HG02870 (cell line): ENCODE measurements at regions not wholly inside any gene's neighbourhood (a gene's known extent, or its start where the extent isn't known, plus 50 kb on each side); places are given as distances from the start of the nearest gene placed in this dataset.

ENCODE experiments used
- ATAC-seq: cut with Tn5 transposase; IDR thresholded peaks from one replicate; pipeline ENCODE4 v1.9.1; 2021; ENCODE audit warnings: mild to moderate bottlenecking, moderate library complexity; ENCODE audit not compliant: unreplicated experiment

- no peak for ATAC-seq
Measured at GRCh38 chr2:128399690-128400291, 81.1 kb upstream of the HS6ST1 start.

- ATAC-seq: no peak
Measured at GRCh38 chr2:128401680-128402079, 83.0 kb upstream of the HS6ST1 start.

GRCh38 chr2:128402911-128403670 is 84.4 kb upstream of the HS6ST1 start:
- no peak for ATAC-seq

DNA sequence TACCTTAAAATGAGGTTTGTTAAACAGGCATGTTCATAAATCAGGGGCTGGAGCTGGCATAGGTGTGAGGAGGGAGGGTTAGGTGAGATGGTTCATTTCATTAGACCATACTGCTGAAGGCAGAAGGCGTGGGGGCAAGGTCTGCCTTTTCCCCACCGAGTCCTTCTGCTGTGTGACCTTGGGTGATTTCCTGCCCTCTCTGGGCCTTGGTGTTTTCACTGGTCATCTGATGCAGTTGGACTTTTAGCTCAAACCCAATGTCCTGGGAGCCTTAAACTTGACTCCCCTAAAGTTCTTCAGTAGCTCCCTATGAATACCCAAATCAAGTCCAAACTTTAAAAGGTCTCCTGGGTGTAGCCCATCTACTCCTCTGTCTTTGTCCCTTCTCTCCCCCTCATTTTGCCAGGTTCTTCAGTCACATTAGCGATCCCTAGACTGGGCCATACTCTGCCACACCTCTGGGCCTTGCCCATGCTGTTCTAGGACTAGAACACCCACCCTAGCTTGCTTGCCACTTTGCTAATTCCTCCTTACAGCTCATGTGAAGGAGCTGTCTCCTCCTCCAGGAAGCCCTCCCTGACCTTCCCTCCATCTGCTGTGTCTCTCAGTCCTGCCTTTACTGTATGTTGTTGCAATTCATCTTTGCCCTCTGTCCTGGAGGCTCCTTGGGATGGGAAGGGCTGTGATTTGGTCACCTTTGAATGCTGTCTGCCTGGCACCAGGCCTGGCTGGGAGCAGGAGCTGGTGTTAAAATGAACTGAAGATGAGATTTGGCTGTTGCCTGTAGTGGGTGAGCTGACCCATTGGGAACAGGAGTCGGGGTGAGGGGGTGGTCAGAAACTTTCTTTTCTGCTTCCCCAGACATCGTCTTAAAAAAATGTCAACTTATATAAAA is 85.4 kb upstream of the HS6ST1 start:
- no peak for ATAC-seq

DNA sequence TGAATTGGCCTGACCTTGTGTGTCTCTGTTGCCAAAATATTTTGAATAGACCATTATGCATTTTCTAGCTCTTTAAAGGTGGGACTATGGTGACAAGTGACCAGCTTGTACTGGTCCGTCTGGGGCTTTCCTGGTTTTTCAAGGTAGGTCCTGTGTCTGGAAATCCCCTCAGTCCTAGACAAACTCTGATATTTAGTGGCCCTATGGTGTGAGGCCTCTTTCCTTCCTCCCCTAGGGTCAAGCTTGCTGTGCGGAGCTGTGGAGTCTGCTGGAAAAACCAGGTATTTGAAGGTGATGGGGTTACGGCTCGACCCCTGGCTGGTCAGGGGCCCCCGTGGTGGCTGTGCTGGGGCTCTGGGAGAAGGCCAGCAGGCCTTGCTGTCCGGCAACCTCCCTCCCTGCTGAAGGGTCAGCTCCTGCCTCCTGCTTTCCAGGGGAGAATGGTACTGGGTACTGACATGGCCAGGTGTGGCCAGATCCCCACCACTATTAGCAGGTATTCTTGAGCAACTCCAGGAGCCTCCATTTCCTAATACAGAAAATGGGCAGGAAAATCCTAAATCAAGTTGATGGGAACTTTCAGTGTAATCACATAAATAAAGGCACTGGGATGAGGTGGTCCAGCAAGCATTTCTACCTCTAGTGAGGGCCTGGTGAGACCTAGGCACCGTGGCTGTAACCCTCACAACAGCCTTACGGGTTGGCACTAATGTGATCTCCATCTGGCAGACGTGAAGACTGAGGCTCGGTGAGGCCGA is 86.2 kb upstream of the HS6ST1 start:
- no peak for ATAC-seq

GRCh38 chr2:128405467-128405900 is 86.8 kb upstream of the HS6ST1 start:
- ATAC-seq: no peak

- no peak for ATAC-seq
Measured at GRCh38 chr2:128405981-128406613, 87.4 kb upstream of the HS6ST1 start.

GRCh38 chr2:128406736-128407554 is 88.3 kb upstream of the HS6ST1 start:
- ATAC-seq: no peak

- ATAC-seq: no peak
Measured at GRCh38 chr2:128408349-128409305, 90.0 kb upstream of the HS6ST1 start.

- no peak for ATAC-seq
Measured at GRCh38 chr2:128409326-128410034, 90.8 kb upstream of the HS6ST1 start.

DNA sequence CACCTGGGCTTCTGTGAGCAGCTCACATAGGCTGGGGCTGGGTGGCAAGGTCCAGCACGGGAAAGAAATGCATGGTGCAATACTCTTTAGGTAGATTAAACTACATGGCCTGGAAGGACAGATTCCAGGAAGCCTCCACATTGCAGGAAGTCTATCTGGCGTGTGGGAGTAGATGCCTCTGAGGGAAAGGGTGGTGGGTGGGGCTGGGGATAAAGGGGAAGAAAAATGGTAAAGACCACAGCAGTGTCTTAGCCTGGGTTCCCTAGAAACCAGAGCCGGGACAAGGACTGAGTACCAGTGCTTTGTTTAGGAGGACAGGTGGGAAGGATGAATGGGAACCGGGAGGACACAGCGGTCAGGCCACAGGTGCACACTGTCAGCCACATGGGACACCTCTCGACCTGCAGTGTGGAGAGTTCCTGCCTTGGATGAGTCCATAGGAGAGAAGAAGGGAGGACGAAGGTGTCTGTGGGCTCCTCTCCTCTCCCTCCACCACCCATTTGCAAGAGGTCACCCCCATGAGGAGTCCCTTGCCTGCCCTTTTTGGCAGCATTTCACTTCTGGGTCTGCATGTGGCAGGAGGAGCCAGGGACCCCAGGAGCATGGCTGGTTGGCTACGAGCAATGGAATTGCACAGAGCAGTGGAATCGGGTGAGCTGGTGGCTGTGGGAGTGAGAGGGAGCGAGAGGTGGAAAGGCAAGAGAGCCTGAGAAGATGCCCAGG is 91.5 kb upstream of the HS6ST1 start:
- ATAC-seq: no peak

DNA sequence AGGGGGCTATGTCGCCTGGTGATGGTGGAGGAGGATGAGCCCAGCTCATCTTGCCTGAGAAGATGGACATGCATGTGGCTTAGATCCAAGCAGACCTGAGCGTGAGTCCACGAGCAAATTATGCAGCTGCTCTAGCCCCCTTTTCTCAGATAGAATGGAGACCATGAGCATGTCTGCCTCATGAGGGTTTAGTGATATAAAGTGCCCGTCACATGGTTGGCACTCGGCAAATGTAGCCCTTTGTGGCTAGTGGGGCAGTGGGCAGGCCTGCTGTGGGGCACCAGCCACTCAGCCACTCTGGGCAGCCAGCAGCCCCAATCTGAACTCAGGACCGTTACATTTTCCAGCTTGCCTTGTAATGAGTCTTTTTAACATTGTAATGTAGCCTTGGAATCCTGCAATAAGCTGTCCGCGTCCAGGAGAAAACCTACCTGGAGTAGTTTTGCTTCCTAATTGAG is 92.1 kb upstream of the HS6ST1 start:
- no peak for ATAC-seq

- no peak for ATAC-seq
Measured at GRCh38 chr2:128411431-128411830, 92.8 kb upstream of the HS6ST1 start.

GRCh38 chr2:128412181-128412871 is 93.7 kb upstream of the HS6ST1 start:
- ATAC-seq: no peak

GRCh38 chr2:128413014-128413717 is 94.5 kb upstream of the HS6ST1 start:
- no peak for ATAC-seq
